Testis (tissue), 2 donors: ENCODE measurements at regions not wholly inside any gene's neighbourhood (a gene's known extent, or its start where the extent isn't known, plus 50 kb on each side); places are given as distances from the start of the nearest gene placed in this dataset.
"Not testable (repeated sequence)": the region's sequence is repeated elsewhere in the genome, so short reads cannot be mapped to it uniquely, and the experiment has no call there.

ENCODE experiments used
- DNase-seq: peaks from one replicate; pipeline ENCODE4 v3.0.0-alpha.2; 2019
- H3K27ac ChIP-seq, 2 donors: fragments of 200-600 bp; sonication (generic); one replicate each; pipeline ENCODE4 v1.5.1; 2019
- H3K27me3 ChIP-seq: fragments of 200-600 bp; sonication (generic); one replicate; pipeline ENCODE4 v1.5.1; 2019
- H3K36me3 ChIP-seq: fragments of 200-600 bp; sonication (generic); one replicate; pipeline ENCODE4 v1.5.1; 2017; ENCODE audit warnings: low read depth; ENCODE audit errors: missing control alignments
- H3K4me1 ChIP-seq: fragments of 200-600 bp; sonication (generic); one replicate; pipeline ENCODE4 v1.5.1; 2019
- H3K4me3 ChIP-seq, 2 donors: fragments of 200-600 bp; sonication (generic); one replicate each; pipeline ENCODE4 v1.5.1; 2017 to 2019
- H3K9me3 ChIP-seq: fragments of 200-600 bp; sonication (generic); one replicate; pipeline ENCODE4 v1.5.1; 2017
- POLR2A ChIP-seq: fragments of 450-650 bp; IDR thresholded peaks from one replicate; pipeline ENCODE4 v1.6.1; 2017; ENCODE audit warnings: antibody characterized with exemption, mild to moderate bottlenecking, moderate library complexity
- WGBS, 2 donors: methylation state at CpG; one replicate each; pipeline ENCODE4 v1.1.5; 2018; 5-methylcytosine and 5-hydroxymethylcytosine counted together
- intact Hi-C: fragments of 100-400 bp; cut with DNase I; formaldehyde crosslinking; loops from one replicate; pipeline ENCODE4 v1.15.1; 2023; ENCODE audit warnings: low total_unique reads
- TF ChIP-seq, protein P1 (sequence below), 3 experiments: fragments of 450-650 bp in 2 of 3; fragments of 200-600 bp in 1 of 3; sonication (generic) in 1 of 3; IDR thresholded peaks; one replicate each; pipeline ENCODE4 v1.5.1; 2016 to 2019; ENCODE audit warnings: antibody characterized with exemption in 3 of 3, mild to moderate bottlenecking in 2 of 3, moderate library complexity in 1 of 3

DNA sequence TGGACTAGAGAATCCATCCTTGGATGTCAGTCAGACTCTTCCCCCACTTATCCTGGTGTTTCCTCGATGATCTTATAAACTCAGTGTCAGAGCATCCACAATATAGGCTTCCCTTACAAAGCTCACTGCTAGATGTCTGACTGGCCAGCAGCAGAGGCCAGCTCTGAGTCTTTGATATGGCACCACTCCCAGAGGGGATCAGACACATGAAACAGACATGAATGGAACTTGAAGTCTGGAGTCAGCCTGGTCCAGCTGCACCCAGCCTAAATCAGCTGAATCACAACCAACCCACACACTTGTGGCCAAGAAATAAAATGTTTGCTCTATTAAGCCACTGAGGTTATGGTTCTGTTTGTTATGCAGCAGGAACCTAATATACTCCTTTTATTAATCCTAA is 129.6 kb upstream of the MED14 start:
- DNase-seq = no peak
- intact Hi-C loops = no loop called here
- Histone ChIP-seq H3K4me1 (no peaks in the 10 kb centered on the region), H3K4me3 (no peak overlapping the region), H3K27ac (no peak overlapping the region), H3K9me3 (no peaks in the 10 kb centered on the region), H3K36me3 (no peaks in the 10 kb centered on the region), H3K27me3 (no peaks in the 10 kb centered on the region)
- WGBS, 2 donors = 82% methylated on average over 1 of the region's 1 CpG; no CpG with 5 or more reads in 1 of the 2 donors
- no peak for TF ChIP-seq POLR2A
- TF ChIP-seq, protein P1, sequence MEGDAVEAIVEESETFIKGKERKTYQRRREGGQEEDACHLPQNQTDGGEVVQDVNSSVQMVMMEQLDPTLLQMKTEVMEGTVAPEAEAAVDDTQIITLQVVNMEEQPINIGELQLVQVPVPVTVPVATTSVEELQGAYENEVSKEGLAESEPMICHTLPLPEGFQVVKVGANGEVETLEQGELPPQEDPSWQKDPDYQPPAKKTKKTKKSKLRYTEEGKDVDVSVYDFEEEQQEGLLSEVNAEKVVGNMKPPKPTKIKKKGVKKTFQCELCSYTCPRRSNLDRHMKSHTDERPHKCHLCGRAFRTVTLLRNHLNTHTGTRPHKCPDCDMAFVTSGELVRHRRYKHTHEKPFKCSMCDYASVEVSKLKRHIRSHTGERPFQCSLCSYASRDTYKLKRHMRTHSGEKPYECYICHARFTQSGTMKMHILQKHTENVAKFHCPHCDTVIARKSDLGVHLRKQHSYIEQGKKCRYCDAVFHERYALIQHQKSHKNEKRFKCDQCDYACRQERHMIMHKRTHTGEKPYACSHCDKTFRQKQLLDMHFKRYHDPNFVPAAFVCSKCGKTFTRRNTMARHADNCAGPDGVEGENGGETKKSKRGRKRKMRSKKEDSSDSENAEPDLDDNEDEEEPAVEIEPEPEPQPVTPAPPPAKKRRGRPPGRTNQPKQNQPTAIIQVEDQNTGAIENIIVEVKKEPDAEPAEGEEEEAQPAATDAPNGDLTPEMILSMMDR (IDR thresholded peaks at IDR 0.05) = no peak

DNA sequence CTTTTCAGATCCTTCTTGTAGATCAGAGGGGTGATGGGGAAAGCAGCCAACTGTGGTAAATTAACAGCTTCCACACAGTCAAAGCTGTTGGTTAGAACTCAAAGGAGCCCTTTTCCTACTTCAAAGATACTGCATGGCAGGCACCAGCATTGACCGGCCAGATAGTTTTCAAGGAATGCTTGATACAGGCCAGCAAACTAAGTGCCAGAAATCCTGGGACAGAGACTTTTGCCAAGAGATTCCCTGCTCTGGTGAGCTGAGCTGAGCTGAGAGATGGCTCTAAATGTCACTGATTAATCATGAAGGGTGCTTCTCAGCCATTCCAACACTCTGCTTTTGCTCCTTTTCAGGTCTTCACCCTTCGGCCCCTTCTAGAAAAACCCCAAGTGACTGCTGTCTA is 131.6 kb upstream of the MED14 start:
- Histone ChIP-seq H3K27me3 (no peaks in the 10 kb centered on the region), H3K4me1 (no peaks in the 10 kb centered on the region), H3K4me3 (no peak overlapping the region), H3K36me3 (no peaks in the 10 kb centered on the region), H3K27ac (no peak overlapping the region), H3K9me3 (no peaks in the 10 kb centered on the region)
- 14 to 58% methylated on average over 2 of the region's 2 CpGs for WGBS, 2 donors
- intact Hi-C loops = no loop called here
- no peak for TF ChIP-seq POLR2A
- TF ChIP-seq, protein P1 (IDR thresholded peaks at IDR 0.05) = no peak
- DNase-seq = peak; percentile 16

DNA sequence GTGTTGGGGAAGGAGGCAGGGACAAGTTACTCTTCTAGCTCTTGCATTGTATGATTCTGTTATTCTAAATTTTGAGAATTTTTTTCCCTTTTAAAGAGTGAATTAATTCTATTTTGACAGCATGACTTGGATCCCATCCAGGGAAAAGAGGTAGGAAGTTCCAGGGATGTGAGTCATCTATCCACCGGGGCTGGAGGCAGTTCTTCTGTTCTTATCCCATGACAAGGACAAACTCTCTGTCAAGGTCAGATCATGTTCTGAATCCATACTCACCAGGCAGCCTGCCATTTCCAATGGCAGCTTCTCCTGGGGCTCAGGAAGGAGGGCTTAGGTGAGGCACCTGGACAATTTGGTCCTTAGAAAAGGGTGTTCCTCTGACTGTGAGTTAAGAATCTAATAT is 132.0 kb upstream of the MED14 start:
- Histone ChIP-seq H3K9me3 (no peaks in the 10 kb centered on the region), H3K36me3 (no peaks in the 10 kb centered on the region), H3K4me3 (no peak overlapping the region), H3K27ac (no peak overlapping the region), H3K27me3 (no peaks in the 10 kb centered on the region), H3K4me1 (no peaks in the 10 kb centered on the region)
- WGBS, 2 donors = 7% methylated on average over 1 of the region's 1 CpG; no CpG with 5 or more reads in 1 of the 2 donors
- intact Hi-C loops = no loop called here
- no peak for DNase-seq
- TF ChIP-seq, protein P1 (IDR thresholded peaks at IDR 0.05) = no peak
- no peak for TF ChIP-seq POLR2A

DNA sequence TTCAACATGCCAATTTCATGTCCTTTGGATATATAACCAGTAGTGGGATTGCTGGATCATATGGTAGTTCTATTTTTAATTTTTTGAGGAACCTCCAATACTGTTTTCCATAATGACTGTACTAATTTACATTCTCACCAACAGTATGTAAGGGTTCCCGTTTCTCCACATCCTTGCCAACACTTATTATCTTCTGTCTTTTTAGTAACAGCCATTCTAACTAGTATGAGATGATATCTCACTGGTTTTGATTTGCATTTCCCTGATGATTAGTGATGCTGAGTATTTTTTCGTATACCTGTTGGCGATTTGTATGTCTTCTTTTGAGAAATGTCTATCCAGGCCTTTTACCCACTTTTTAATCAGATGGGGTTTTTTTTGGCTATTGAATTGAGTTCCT is 133.5 kb upstream of the MED14 start:
- H3K4me3 ChIP-seq = no peak overlapping the region
- no peaks in the 10 kb centered on the region for H3K4me1 ChIP-seq
- H3K36me3 ChIP-seq = no peaks in the 10 kb centered on the region
- intact Hi-C loops = no loop called here
- 93 to 98% methylated on average over 3 of the region's 3 CpGs for WGBS, 2 donors
- no peaks in the 10 kb centered on the region for H3K9me3 ChIP-seq
- H3K27ac ChIP-seq = no peak overlapping the region
- H3K27me3 ChIP-seq = no peaks in the 10 kb centered on the region
- no peak for DNase-seq
- no peak for TF ChIP-seq POLR2A
- TF ChIP-seq, protein P1 (IDR thresholded peaks at IDR 0.05) = no peak

DNA sequence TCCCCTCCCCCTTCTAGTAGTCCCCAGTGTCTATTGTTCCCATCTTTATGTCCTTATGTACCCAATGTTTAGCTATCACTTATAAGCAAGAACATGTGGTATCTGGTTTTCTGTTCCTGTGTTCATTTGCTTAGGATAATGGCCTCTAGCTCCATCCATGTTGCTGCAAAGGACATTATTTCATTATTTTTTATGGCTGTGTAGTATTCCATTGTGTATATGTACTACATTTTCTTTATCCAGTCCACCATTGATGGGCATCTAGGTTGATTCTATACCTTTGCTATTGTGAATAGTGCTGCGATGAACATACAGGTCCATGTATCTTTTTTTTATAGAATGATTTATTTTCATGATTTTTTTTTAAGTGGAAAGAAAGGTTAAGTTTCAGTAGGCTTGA is 135.6 kb upstream of the MED14 start:
- DNase-seq, H3K27me3 ChIP-seq, H3K9me3 ChIP-seq, H3K36me3 ChIP-seq, H3K4me3 ChIP-seq, H3K27ac ChIP-seq, H3K4me1 ChIP-seq, intact Hi-C loops: not testable (repeated sequence)
- 100% methylated on average over 1 of the region's 1 CpG for WGBS, 2 donors
